ENCODE measurements at regions not wholly inside any gene's neighbourhood (a gene's known extent, or its start where the extent isn't known, plus 50 kb on each side); places are given as distances from the start of the nearest gene placed in this dataset.
"Not testable (repeated sequence)": the region's sequence is repeated elsewhere in the genome, so short reads cannot be mapped to it uniquely, and the experiment has no call there.

DNA sequence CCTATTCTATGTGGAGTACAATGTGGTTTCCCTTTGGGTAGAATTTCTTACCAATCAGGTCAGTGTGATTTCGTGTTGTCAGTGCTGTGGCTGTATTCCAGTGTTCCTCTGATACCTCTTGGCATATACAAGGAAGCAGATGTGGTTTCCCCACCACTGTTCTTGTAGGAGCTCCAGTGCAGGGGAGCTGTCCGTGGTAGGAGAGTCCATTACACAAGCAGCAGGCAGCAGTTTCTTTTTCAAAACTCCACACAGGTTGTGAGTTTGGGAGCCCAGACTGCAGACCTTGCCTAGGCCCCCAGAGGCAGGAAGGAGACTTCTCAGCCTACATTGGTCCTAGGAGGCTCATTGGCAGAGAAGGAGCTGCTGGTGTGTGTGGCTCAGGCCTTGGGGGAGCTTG lies 452.8 kb downstream of the AACS start:
- DNase-seq, result no peak

DNA sequence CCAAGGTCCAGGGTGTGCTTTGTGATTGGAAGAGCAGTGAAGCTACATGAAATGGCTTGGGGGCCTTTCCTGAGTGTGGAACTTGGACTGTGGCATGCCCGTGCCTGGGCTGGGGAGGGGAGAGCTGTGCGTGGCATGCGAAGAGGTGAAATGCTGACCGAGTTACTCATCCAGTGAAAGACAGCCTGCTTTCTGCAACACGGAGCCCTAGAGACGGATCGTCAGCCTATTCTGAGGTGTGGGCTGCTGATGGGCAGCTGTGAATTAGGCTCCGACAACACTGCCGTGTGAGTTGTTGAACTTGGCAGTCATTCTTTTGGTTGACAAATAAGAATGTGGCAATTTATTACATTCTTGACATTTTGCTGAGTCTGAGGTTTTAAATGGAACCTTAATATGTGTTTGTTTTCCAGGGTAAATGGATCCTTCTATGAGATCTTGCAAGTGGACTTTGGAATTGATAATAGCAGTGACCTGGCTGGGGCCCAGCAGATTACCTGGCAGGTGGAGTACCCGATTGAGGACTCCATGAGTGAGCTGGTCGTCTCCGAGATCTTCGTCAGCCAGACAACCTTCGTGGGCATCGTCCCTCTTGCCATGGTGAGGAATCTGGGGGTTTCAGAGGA lies 453.9 kb downstream of the AACS start:
- no peak for DNase-seq

GRCh38 chr12:125525879-125526278 lies 460.6 kb downstream of the AACS start:
- no peak for DNase-seq

DNA sequence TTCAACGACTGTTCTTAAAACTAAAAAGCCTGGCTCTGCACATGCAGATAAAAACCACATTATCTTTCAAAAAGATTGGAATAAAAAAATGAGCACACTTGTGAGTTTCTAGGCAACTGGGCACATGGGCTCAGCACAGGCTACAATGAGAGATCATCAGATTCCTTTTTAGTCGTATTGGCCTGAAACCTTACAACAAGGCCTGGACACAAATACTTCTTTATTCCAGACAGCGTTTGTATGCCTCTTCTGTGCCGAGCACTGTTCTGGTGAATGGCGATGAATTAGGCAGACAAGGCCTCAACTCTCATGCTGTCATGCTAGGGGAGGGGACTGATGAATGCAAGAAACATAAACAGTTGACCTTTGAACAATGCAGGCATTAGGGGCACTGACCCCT lies 463.0 kb downstream of the AACS start:
- no peak for DNase-seq

GRCh38 chr12:125530201-125530600 lies 465.0 kb downstream of the AACS start:
- no peak for DNase-seq

- no peak for DNase-seq
Measured at GRCh38 chr12:125530876-125531275, 465.6 kb downstream of the AACS start.

DNA sequence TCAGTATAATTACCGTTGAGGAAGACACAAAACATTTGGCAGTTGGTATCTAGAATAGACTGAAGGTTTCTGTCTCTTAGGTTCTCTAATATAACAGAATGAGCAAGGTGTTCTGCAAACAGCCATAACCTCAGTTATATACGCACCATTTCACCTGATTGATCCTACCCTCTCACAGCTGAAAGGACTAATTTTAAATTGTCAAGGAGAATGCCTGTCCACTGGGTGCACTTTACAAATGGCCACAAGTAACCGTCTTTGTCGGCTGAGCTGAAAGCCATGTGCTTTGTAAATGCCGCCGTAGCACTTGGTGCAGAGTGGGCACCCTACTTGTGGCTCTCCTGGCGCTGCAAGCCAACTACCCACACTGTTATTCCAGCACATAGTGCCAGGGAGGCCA lies 466.3 kb downstream of the AACS start:
- no peak for DNase-seq

- no peak for DNase-seq
Measured at GRCh38 chr12:125533434-125534029, 468.3 kb downstream of the AACS start.

GRCh38 chr12:125538401-125539199 lies 473.4 kb downstream of the AACS start:
- DNase-seq, result no peak

DNA sequence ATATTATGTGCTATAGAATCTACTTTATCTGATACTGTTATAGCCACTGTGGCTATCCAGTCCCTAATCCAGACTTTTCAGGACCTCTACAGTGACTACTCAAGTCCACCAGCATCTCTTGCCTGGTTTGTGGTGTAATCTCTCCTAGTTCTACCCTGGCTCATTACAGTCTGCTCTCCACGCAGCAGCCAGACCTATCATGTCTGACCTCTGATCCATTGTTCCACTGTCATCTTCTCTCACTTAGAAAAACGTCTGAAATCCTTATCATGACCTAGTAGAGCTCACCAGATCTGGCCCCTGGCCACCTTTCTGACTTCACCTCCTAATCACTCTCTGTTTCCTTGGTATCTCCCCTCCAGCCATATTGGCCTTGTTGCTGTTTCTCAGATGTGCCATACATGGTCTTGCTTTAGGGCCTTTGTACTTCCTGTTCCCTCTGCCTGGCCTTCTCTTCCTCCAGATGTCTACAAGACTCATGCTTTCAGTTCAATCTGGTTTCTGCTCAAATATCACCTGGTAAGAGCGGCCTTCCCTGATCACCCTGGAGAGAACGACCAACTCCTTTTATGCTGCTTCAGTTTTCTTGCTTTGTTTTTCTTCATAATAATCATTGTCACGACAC lies 475.5 kb downstream of the AACS start:
- no peak for DNase-seq

- no peak for DNase-seq
Measured at GRCh38 chr12:125544960-125545359, 479.7 kb downstream of the AACS start.

- no peak for DNase-seq
Measured at GRCh38 chr12:125549171-125549570, 483.9 kb downstream of the AACS start.

GRCh38 chr12:125549836-125550235 lies 484.6 kb downstream of the AACS start:
- no peak for DNase-seq

GRCh38 chr12:125552295-125552694 lies 487.1 kb downstream of the AACS start:
- no peak for DNase-seq

DNA sequence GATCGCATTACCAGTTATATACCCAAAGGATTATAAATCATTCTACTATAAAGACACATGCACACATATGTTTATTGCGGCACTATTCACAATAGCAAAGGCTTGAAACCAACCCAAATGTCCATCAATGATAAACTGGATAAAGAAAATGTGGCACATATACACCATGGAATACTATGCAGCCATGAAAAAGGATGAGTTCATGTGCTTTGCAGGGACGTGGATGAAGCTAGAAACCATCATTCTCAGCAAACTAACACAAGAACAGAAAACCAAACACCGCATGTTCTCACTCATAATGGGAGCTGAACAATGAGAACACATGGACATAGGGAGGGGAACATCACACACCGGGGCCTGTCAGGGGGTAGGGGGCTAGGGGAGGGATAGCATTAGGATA lies 495.8 kb downstream of the AACS start:
- DNase-seq, result not testable (repeated sequence)

DNA sequence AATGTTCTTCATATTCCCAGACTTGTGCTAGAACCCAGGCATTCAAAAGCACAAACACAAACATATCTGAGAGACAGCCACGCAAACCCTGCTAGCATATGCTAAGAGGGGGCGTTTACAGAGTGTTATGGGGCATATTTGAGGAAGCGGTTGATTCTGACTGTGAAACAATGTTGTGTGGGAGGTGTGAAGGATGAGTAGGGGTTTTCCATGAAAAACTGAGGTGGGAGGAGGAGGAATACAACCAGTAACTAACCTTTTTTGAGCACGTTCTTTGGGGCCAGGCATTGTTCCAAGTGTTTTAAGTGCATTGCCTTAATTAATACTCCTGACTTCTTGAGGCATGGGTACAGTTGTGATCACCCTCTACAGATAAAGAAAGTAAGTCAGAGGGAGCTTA lies 499.5 kb downstream of the AACS start:
- no peak for DNase-seq

- DNase-seq, result no peak
Measured at GRCh38 chr12:125567581-125567980, 502.3 kb downstream of the AACS start.

- DNase-seq, result no peak
Measured at GRCh38 chr12:125568306-125568705, 503.1 kb downstream of the AACS start.

GRCh38 chr12:125573271-125573670 lies 508.0 kb downstream of the AACS start:
- no peak for DNase-seq

GRCh38 chr12:125577334-125577733 lies 512.1 kb downstream of the AACS start:
- DNase-seq, result no peak

- DNase-seq, result no peak
Measured at GRCh38 chr12:125579916-125580315, 514.7 kb downstream of the AACS start.

- no peak for DNase-seq
Measured at GRCh38 chr12:125583071-125583470, 517.8 kb downstream of the AACS start.

DNA sequence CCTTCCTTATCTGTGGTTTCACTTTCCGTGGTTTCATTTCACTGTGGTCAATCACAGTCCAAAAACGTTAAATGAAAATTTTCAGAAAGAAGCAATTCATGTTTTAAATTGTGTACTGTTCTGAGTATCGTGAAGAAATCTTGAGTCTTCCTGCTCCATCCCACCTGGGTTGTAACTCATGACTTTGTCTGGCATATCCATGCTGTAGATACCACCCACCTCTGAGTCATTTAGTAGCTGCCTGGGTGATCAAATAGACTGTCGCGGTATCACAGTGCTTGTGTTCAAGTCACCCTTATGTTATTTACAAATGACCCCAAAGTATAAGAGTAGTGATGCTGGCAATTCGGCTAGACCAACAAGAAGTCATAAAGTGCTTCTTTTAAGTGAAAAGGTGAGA lies 521.2 kb downstream of the AACS start:
- DNase-seq, result no peak

GRCh38 chr12:125593269-125593668 lies 528.0 kb downstream of the AACS start:
- no peak for DNase-seq
